ENCODE measurements at regions not wholly inside any gene's neighbourhood (a gene's known extent, or its start where the extent isn't known, plus 50 kb on each side); places are given as distances from the start of the nearest gene placed in this dataset.

DNA sequence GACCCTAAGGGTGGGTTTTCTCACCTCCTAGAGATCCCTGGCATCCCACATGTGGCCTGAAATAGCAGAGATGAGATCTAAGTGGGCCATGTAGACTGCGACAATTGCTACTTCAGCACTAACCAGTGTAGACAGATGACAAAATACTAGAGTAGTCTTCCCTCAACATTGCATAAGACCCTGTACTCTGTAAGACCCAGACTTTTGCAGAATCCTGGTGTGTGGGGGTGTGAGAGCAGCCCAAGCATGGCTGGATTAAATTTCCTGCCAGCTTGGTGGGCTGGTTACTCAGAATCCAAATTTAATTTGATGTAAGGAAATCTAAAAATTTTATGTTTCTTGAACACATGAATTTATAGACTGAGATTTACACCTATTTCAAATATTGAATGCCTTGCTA lies 88.3 kb downstream of the ZNF365 start:
- no peaks in the 10 kb centered on the region for H3K4me1 ChIP-seq
- no peaks in the 10 kb centered on the region for H3K36me3 ChIP-seq (replicated peaks in 1 of 2; ENCODE audit: insufficient read depth in 1 of 2, low read depth in 2 of 2)
- ATAC-seq (no peak), DNase-seq (no peak)
- peaks cover 0 to 7% (median 0%) of the 10 kb centered on the region in 3 donors for H3K9me3 ChIP-seq
- TF ChIP-seq POLR2A (IDR thresholded peaks at IDR 0.05), result no peak
- TF ChIP-seq, protein P1, sequence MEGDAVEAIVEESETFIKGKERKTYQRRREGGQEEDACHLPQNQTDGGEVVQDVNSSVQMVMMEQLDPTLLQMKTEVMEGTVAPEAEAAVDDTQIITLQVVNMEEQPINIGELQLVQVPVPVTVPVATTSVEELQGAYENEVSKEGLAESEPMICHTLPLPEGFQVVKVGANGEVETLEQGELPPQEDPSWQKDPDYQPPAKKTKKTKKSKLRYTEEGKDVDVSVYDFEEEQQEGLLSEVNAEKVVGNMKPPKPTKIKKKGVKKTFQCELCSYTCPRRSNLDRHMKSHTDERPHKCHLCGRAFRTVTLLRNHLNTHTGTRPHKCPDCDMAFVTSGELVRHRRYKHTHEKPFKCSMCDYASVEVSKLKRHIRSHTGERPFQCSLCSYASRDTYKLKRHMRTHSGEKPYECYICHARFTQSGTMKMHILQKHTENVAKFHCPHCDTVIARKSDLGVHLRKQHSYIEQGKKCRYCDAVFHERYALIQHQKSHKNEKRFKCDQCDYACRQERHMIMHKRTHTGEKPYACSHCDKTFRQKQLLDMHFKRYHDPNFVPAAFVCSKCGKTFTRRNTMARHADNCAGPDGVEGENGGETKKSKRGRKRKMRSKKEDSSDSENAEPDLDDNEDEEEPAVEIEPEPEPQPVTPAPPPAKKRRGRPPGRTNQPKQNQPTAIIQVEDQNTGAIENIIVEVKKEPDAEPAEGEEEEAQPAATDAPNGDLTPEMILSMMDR (IDR thresholded peaks at IDR 0.05), result no peak
- H3K4me3 ChIP-seq, result no peak overlapping the region
- H3K27me3 ChIP-seq, result no peaks in the 10 kb centered on the region
- no peak overlapping the region for H3K27ac ChIP-seq
- intact Hi-C loops (cut with DNase I), result no loop called here
- WGBS, 2 donors, result 74 to 75% methylated on average over 1 of the region's 1 CpG

GRCh38 chr10:62463364-62463763 lies 89.2 kb downstream of the ZNF365 start:
- no peaks in the 10 kb centered on the region for H3K27me3 ChIP-seq
- no peaks in the 10 kb centered on the region for H3K36me3 ChIP-seq (replicated peaks in 1 of 2; ENCODE audit: insufficient read depth in 1 of 2, low read depth in 2 of 2)
- intact Hi-C loops (cut with DNase I), result no loop called here
- H3K4me1 ChIP-seq, result no peaks in the 10 kb centered on the region
- no peak overlapping the region for H3K4me3 ChIP-seq
- H3K9me3 ChIP-seq, result peaks cover 0 to 7% (median 0%) of the 10 kb centered on the region in 3 donors
- TF ChIP-seq, protein P1 (IDR thresholded peaks at IDR 0.05), result no peak
- no peak for TF ChIP-seq POLR2A (IDR thresholded peaks at IDR 0.05)
- H3K27ac ChIP-seq, result no peak overlapping the region
- 36 to 42% methylated on average over 3 of the region's 3 CpGs for WGBS, 2 donors
- ATAC-seq, result no peak
- no peak for DNase-seq

GRCh38 chr10:62464308-62464707 lies 90.1 kb downstream of the ZNF365 start:
- WGBS, 2 donors, result 50 to 51% methylated on average over 2 of the region's 2 CpGs
- peaks cover 0 to 7% (median 0%) of the 10 kb centered on the region in 3 donors for H3K9me3 ChIP-seq
- H3K36me3 ChIP-seq (replicated peaks in 1 of 2; ENCODE audit: insufficient read depth in 1 of 2, low read depth in 2 of 2), result no peaks in the 10 kb centered on the region
- H3K4me3 ChIP-seq, result no peak overlapping the region
- no peaks in the 10 kb centered on the region for H3K27me3 ChIP-seq
- no peaks in the 10 kb centered on the region for H3K4me1 ChIP-seq
- H3K27ac ChIP-seq, result no peak overlapping the region
- ATAC-seq (no peak), DNase-seq (no peak)
- intact Hi-C loops (cut with DNase I), result no loop called here
- TF ChIP-seq, protein P1 (IDR thresholded peaks at IDR 0.05), result no peak
- no peak for TF ChIP-seq POLR2A (IDR thresholded peaks at IDR 0.05)

DNA sequence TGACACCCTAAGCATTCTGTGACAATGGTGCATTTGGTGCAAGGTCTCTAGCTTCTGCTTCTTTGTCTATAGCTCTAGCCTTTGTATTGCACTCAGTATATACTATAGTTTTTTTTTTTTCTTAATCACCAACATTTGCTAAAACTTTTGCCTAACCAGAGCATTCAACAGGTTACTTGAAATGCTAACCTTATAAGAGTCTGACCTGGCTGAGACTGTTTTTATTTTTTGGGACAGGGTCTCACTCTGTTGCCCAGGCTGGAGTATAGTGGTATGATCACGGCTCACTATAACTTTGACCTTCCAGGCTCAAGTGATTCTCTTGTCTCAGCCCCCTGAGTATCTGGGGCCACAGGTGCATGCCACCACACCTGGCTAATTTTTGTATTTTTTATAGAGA lies 92.4 kb downstream of the ZNF365 start:
- Histone ChIP-seq H3K36me3 (replicated peaks in 1 of 2; ENCODE audit: insufficient read depth in 1 of 2, low read depth in 2 of 2) (no peaks in the 10 kb centered on the region), H3K4me1 (no peaks in the 10 kb centered on the region), H3K27me3 (no peaks in the 10 kb centered on the region), H3K9me3 (peaks cover 0 to 7% (median 0%) of the 10 kb centered on the region in 3 donors), H3K27ac (no peak overlapping the region), H3K4me3 (no peak overlapping the region)
- TF ChIP-seq, protein P1 (IDR thresholded peaks at IDR 0.05), result no peak
- TF ChIP-seq POLR2A (IDR thresholded peaks at IDR 0.05), result no peak
- ATAC-seq, result no peak
- intact Hi-C loops (cut with DNase I), result no loop called here
- DNase-seq, result no peak
- WGBS, 2 donors, result 56 to 68% methylated on average over 1 of the region's 1 CpG

DNA sequence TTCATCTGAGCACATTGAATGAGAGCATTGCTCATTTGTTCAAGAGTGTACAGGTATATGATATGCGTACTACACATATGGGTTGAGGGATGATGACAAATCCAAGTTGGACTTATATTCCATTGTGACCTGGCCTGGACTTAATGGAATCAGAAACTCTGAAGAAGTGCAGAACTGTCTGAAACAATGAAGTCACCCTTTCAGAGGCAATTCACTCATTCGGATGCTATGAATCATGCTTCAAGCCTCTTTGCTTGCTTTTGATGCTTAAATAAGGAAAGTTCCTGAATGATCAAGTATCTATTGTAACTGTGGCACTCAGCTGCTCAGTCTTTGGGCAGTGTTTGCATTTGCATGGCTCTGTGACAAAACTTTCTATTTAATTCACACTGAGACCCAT lies 93.4 kb downstream of the ZNF365 start:
- intact Hi-C loops (cut with DNase I), result no loop called here
- ATAC-seq (no peak), DNase-seq (no peak)
- H3K27ac ChIP-seq, result no peak overlapping the region
- no peaks in the 10 kb centered on the region for H3K27me3 ChIP-seq
- H3K4me3 ChIP-seq, result no peak overlapping the region
- no peaks in the 10 kb centered on the region for H3K36me3 ChIP-seq (replicated peaks in 1 of 2; ENCODE audit: insufficient read depth in 1 of 2, low read depth in 2 of 2)
- TF ChIP-seq, protein P1 (IDR thresholded peaks at IDR 0.05), result no peak
- TF ChIP-seq POLR2A (IDR thresholded peaks at IDR 0.05), result no peak
- WGBS, 2 donors, result 75 to 88% methylated on average over 2 of the region's 2 CpGs
- H3K4me1 ChIP-seq, result no peaks in the 10 kb centered on the region
- peaks cover 0 to 7% (median 0%) of the 10 kb centered on the region in 3 donors for H3K9me3 ChIP-seq

Measured in body of pancreas (tissue), 4 donors.